Kidney (tissue), 13 donors: ENCODE measurements at regions not wholly inside any gene's neighbourhood (a gene's known extent, or its start where the extent isn't known, plus 50 kb on each side); places are given as distances from the start of the nearest gene placed in this dataset.

ENCODE experiments used
- DNase-seq, 5 donors: peaks; one replicate each; pipeline ENCODE4 v3.0.0-alpha.2; 2013 to 2020
- FAIRE-seq: peaks from 2 replicates; lab custom pipeline; 2012; peaks lifted over from hg19 to GRCh38; lab: Jason Lieb, UNC
- H3K27ac ChIP-seq, 2 donors: one replicate each; pipeline ENCODE4 v1.7.0; 2013; ENCODE audit warnings: low read depth in 2 of 2, low read length in 2 of 2, inconsistent platforms in 1 of 2
- H3K27me3 ChIP-seq: one replicate; pipeline ENCODE4 v1.7.1; 2013; ENCODE audit warnings: low read length, inconsistent platforms; ENCODE audit not compliant: control insufficient read depth, insufficient read depth
- H3K36me3 ChIP-seq, 3 donors: one replicate each; pipeline versions ENCODE4 v1.7.0 to v1.7.1; 2013; ENCODE audit warnings: low read length in 3 of 3, control low read depth in 1 of 3, inconsistent platforms in 1 of 3; ENCODE audit not compliant: insufficient read depth in 3 of 3, control insufficient read depth in 2 of 3
- H3K4me1 ChIP-seq, 3 donors: one replicate each; pipeline versions ENCODE4 v1.7.0 to v1.7.1; 2013; ENCODE audit warnings: low read length in 3 of 3, inconsistent platforms in 1 of 3, low read depth in 1 of 3; ENCODE audit not compliant: control insufficient read depth in 2 of 3, insufficient read depth in 2 of 3
- H3K4me3 ChIP-seq, 3 donors: one replicate each; pipeline versions ENCODE4 v1.7.0 to v1.8.1; 2013; ENCODE audit warnings: low read length in 3 of 3, control low read depth in 1 of 3, inconsistent platforms in 1 of 3
- H3K9ac ChIP-seq, 3 donors: one replicate each; pipeline versions ENCODE4 v1.7.0 to v1.7.1; 2013; ENCODE audit warnings: low read length in 3 of 3, control low read depth in 1 of 3, inconsistent platforms in 1 of 3
- H3K9me3 ChIP-seq, 3 donors: one replicate each; pipeline versions ENCODE4 v1.7.0 to v1.7.1; 2013; ENCODE audit warnings: low read length in 3 of 3, control low read depth in 1 of 3, inconsistent platforms in 1 of 3; ENCODE audit not compliant: control insufficient read depth in 2 of 3, insufficient read depth in 1 of 3
- intact Hi-C: fragments of 100-400 bp; cut with DNase I; formaldehyde crosslinking; loops from one replicate; pipeline ENCODE4 v1.11.1; 2022
- TF ChIP-seq, protein P1 (sequence below): IDR thresholded peaks from 3 replicates; pipeline ENCODE4 v1.5.1; 2012; ENCODE audit warnings: mild to moderate bottlenecking, moderate library complexity, borderline replicate concordance; ENCODE audit not compliant: insufficient read depth; ENCODE audit errors: extremely low read depth
- donor health status: control.
- donor health status: control.
- donor health status: control.
- donor health status: control.
- donor health status: control.
- donor health status: DM: yes; HTN: yes; CAD: no.
- donor health status: Normal renal cell carcinoma (clear cell type).

GRCh38 chr5:158123595-158123994 is 264.6 kb upstream of the CLINT1 start:
- FAIRE-seq (no peak), DNase-seq (no peak)
- intact Hi-C loops, result no loop called here
- no peaks in the 10 kb centered on the region for H3K9me3 ChIP-seq
- TF ChIP-seq, protein P1, sequence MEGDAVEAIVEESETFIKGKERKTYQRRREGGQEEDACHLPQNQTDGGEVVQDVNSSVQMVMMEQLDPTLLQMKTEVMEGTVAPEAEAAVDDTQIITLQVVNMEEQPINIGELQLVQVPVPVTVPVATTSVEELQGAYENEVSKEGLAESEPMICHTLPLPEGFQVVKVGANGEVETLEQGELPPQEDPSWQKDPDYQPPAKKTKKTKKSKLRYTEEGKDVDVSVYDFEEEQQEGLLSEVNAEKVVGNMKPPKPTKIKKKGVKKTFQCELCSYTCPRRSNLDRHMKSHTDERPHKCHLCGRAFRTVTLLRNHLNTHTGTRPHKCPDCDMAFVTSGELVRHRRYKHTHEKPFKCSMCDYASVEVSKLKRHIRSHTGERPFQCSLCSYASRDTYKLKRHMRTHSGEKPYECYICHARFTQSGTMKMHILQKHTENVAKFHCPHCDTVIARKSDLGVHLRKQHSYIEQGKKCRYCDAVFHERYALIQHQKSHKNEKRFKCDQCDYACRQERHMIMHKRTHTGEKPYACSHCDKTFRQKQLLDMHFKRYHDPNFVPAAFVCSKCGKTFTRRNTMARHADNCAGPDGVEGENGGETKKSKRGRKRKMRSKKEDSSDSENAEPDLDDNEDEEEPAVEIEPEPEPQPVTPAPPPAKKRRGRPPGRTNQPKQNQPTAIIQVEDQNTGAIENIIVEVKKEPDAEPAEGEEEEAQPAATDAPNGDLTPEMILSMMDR, result no peak
- no peaks in the 10 kb centered on the region for H3K36me3 ChIP-seq
- no peaks in the 10 kb centered on the region for H3K27me3 ChIP-seq
- peaks cover 0 to 2% (median 0%) of the 10 kb centered on the region in 3 donors for H3K4me1 ChIP-seq
- H3K9ac ChIP-seq, result no peak overlapping the region
- no peak overlapping the region for H3K27ac ChIP-seq
- no peak overlapping the region for H3K4me3 ChIP-seq

- no peak overlapping the region for H3K9ac ChIP-seq
- H3K4me3 ChIP-seq, result no peak overlapping the region
- H3K27me3 ChIP-seq, result no peaks in the 10 kb centered on the region
- TF ChIP-seq, protein P1, result no peak
- intact Hi-C loops, result no loop called here
- no peaks in the 10 kb centered on the region for H3K9me3 ChIP-seq
- no peaks in the 10 kb centered on the region for H3K36me3 ChIP-seq
- H3K4me1 ChIP-seq, result peaks cover 0 to 2% (median 0%) of the 10 kb centered on the region in 3 donors
- no peak overlapping the region for H3K27ac ChIP-seq
- FAIRE-seq (no peak), DNase-seq (no peak)
Observed at GRCh38 chr5:158121678-158122077, 262.7 kb upstream of the CLINT1 start.

- intact Hi-C loops, result no loop called here
- no peak for FAIRE-seq
Observed at GRCh38 chr5:158120760-158121159, 261.8 kb upstream of the CLINT1 start.

More at GRCh38 chr5:158120760-158121159, 261.8 kb upstream of the CLINT1 start:
- DNase-seq, result peak in 1 of 5 donors; percentile 20
- H3K27ac ChIP-seq, result no peak overlapping the region
- H3K36me3 ChIP-seq, result no peaks in the 10 kb centered on the region
- no peaks in the 10 kb centered on the region for H3K27me3 ChIP-seq
- no peaks in the 10 kb centered on the region for H3K9me3 ChIP-seq
- TF ChIP-seq, protein P1, result no peak
- no peak overlapping the region for H3K4me3 ChIP-seq
- peaks cover 0 to 2% (median 0%) of the 10 kb centered on the region in 3 donors for H3K4me1 ChIP-seq
- H3K9ac ChIP-seq, result no peak overlapping the region
